ENCODE measurements at regions not wholly inside any gene's neighbourhood (a gene's known extent, or its start where the extent isn't known, plus 50 kb on each side); places are given as distances from the start of the nearest gene placed in this dataset.

- no peak for TF ChIP-seq CTCF (IDR thresholded peaks at IDR 0.05)
- no peak for TF ChIP-seq POLR2AphosphoS5 (IDR thresholded peaks at IDR 0.05; ENCODE audit: low read depth, low read length)
- no peak for TF ChIP-seq REST (IDR thresholded peaks at IDR 0.05; ENCODE audit: insufficient read depth in 1 of 2, low read depth in 2 of 2, low read length in 1 of 2)
- TF ChIP-seq TCF7L2 (IDR thresholded peaks at IDR 0.05; ENCODE audit: low read depth, low read length) = no peak
Observed at GRCh38 chr1:80506216-80506615, 1294.5 kb upstream of the ADGRL2 start.

Data from Panc1 (cell line).